H1 (cell line): ENCODE measurements at regions not wholly inside any gene's neighbourhood (a gene's known extent, or its start where the extent isn't known, plus 50 kb on each side); places are given as distances from the start of the nearest gene placed in this dataset.

ENCODE experiments used
- CTCF ChIA-PET: fragments of 300-600 bp; sonication (Branson Sonifier 250); formaldehyde crosslinking; loops from one replicate; lab custom pipeline; 2021; ENCODE audit not compliant: partially characterized antibody; lab: Charles Lee
- POLR2A ChIA-PET: fragments of 300-600 bp; sonication (Branson Sonifier 250); formaldehyde crosslinking; loops from one replicate; lab custom pipeline; 2021; ENCODE audit warnings: inconsistent platforms; ENCODE audit not compliant: partially characterized antibody; lab: Charles Lee
- DNase-seq, 2 experiments: peaks; one replicate each; pipeline versions ENCODE4 v3.0.0 to v3.0.0-alpha.2; 2010 to 2022; ENCODE audit warnings: low spot score in 2 of 2, low read depth in 1 of 2, mixed read lengths in 1 of 2
- FAIRE-seq: peaks from 2 replicates; lab custom pipeline; 2011; peaks lifted over from hg19 to GRCh38; lab: Jason Lieb, UNC
- H2AFZ ChIP-seq: 2 replicates; pipeline ENCODE4 v1.8.1; 2012; ENCODE audit warnings: low read length, inconsistent platforms
- H2AK5ac ChIP-seq: 2 replicates; pipeline ENCODE4 v1.6.1; 2013; ENCODE audit warnings: low read depth, low read length
- H2BK120ac ChIP-seq: replicated peaks from 2 replicates; pipeline ENCODE3; 2013; ENCODE audit warnings: low read depth, low read length, inconsistent platforms
- H2BK12ac ChIP-seq: 2 replicates; pipeline ENCODE4 v1.6.1; 2013; ENCODE audit warnings: low read depth, low read length
- H2BK15ac ChIP-seq: 2 replicates; pipeline ENCODE4 v1.6.1; 2013; ENCODE audit warnings: low read length
- H2BK20ac ChIP-seq: 2 replicates; pipeline ENCODE4 v1.6.1; 2013; ENCODE audit warnings: low read length
- H2BK5ac ChIP-seq: 2 replicates; pipeline ENCODE4 v1.6.1; 2013; ENCODE audit warnings: low read depth, low read length
- H3K14ac ChIP-seq: 2 replicates; pipeline ENCODE4 v1.6.1; 2013; ENCODE audit warnings: inconsistent platforms; ENCODE audit not compliant: insufficient read length
- H3K18ac ChIP-seq: 2 replicates; pipeline ENCODE4 v1.6.1; 2013; ENCODE audit warnings: low read length; ENCODE audit errors: extremely low read depth
- H3K23ac ChIP-seq: 2 replicates; pipeline ENCODE4 v1.6.1; 2013; ENCODE audit warnings: inconsistent platforms; ENCODE audit not compliant: insufficient read length
- H3K23me2 ChIP-seq: 2 replicates; pipeline ENCODE4 v1.6.1; 2013; ENCODE audit warnings: low read depth, low read length
- H3K27ac ChIP-seq: 2 replicates; pipeline ENCODE4 v1.6.1; 2011; ENCODE audit warnings: low read depth, low read length, inconsistent platforms
- H3K27me3 ChIP-seq, 4 experiments: replicated peaks in 1 of 4; 1 replicate in 1 of 4; 2 replicates in 3 of 4; pipeline versions ENCODE4 v1.6.1 to v1.8.1; 2011 to 2013; ENCODE audit warnings: low read length in 3 of 4, mild to moderate bottlenecking in 3 of 4, inconsistent platforms in 2 of 4, mixed read lengths in 2 of 4, moderate library complexity in 1 of 4; ENCODE audit not compliant: control insufficient read depth in 3 of 4, insufficient read depth in 3 of 4; ENCODE audit errors: extremely low read depth in 1 of 4
- H3K36me3 ChIP-seq, 4 experiments: 2 replicates each; pipeline versions ENCODE4 v1.6.1 to v1.8.1; 2011 to 2013; ENCODE audit warnings: mild to moderate bottlenecking in 4 of 4, low read length in 3 of 4, moderate library complexity in 2 of 4, control low read depth in 1 of 4, inconsistent platforms in 1 of 4; ENCODE audit not compliant: insufficient read depth in 4 of 4, control insufficient read depth in 2 of 4
- H3K4ac ChIP-seq: replicated peaks from 2 replicates; pipeline ENCODE3; 2013; ENCODE audit warnings: low read length, low read depth, mixed read lengths, inconsistent platforms; ENCODE audit not compliant: insufficient read length
- H3K4me1 ChIP-seq, 4 experiments: replicated peaks in 1 of 4; 1 replicate in 1 of 4; 2 replicates in 3 of 4; pipeline versions ENCODE4 v1.6.1 to v1.8.1; 2011 to 2013; ENCODE audit warnings: low read length in 3 of 4, inconsistent platforms in 2 of 4, mixed read lengths in 1 of 4; ENCODE audit not compliant: insufficient read depth in 4 of 4, control insufficient read depth in 3 of 4
- H3K4me2 ChIP-seq, 2 experiments: 2 replicates each; pipeline versions ENCODE4 v1.6.1 to v1.8.1; 2011 to 2013; ENCODE audit warnings: low read depth in 2 of 2, low read length in 2 of 2, control low read depth in 1 of 2, inconsistent platforms in 1 of 2, mild to moderate bottlenecking in 1 of 2; ENCODE audit not compliant: insufficient read depth in 1 of 2
- H3K4me3 ChIP-seq, 4 experiments: fragments of 200-600, 300-600 bp in 1 of 4; sonication (generic), shearing (Covaris generic), sonication (Bioruptor Twin) in 1 of 4; 2 replicates each; pipeline versions ENCODE4 v1.5.1 to v1.8.1; 2011 to 2016; ENCODE audit warnings: low read length in 4 of 4, low read depth in 3 of 4, control low read depth in 2 of 4, inconsistent platforms in 2 of 4, mild to moderate bottlenecking in 2 of 4, mixed read lengths in 1 of 4, moderate library complexity in 1 of 4; ENCODE audit not compliant: insufficient read depth in 2 of 4; ENCODE audit errors: extremely low read depth in 1 of 4
- H3K56ac ChIP-seq: replicated peaks from 2 replicates; pipeline ENCODE3; 2013; ENCODE audit warnings: low read depth, mild to moderate bottlenecking, mixed read lengths, low read length, inconsistent platforms; ENCODE audit not compliant: insufficient read length
- H3K79me1 ChIP-seq: 2 replicates; pipeline ENCODE4 v1.6.1; 2013; ENCODE audit warnings: low read depth, low read length, control low read depth
- H3K79me2 ChIP-seq, 2 experiments: 2 replicates each; pipeline versions ENCODE4 v1.6.1 to v1.8.1; 2012 to 2013; ENCODE audit warnings: low read length in 2 of 2, mild to moderate bottlenecking in 2 of 2, inconsistent platforms in 1 of 2; ENCODE audit not compliant: insufficient read depth in 2 of 2, control insufficient read depth in 1 of 2
- H3K9ac ChIP-seq, 4 experiments: replicated peaks in 1 of 4; 1 replicate in 1 of 4; 2 replicates in 3 of 4; pipeline versions ENCODE4 v1.6.1 to v1.8.1; 2011 to 2013; ENCODE audit warnings: low read depth in 3 of 4, low read length in 3 of 4, control low read depth in 2 of 4, mild to moderate bottlenecking in 2 of 4, moderate library complexity in 2 of 4, inconsistent platforms in 1 of 4; ENCODE audit errors: extremely low read depth in 1 of 4
- H3K9me3 ChIP-seq, 2 experiments: 2 replicates each; pipeline versions ENCODE4 v1.6.1 to v1.8.1; 2012 to 2013; ENCODE audit warnings: mild to moderate bottlenecking in 2 of 2, moderate library complexity in 2 of 2, control low read depth in 1 of 2, inconsistent platforms in 1 of 2, low read depth in 1 of 2, low read length in 1 of 2, mixed read lengths in 1 of 2; ENCODE audit not compliant: insufficient read depth in 2 of 2
- H4K20me1 ChIP-seq, 2 experiments: replicated peaks in 1 of 2; 2 replicates each; pipeline versions ENCODE3 to v1.8.1; 2011 to 2013; ENCODE audit warnings: inconsistent platforms in 2 of 2, low read length in 2 of 2, mild to moderate bottlenecking in 1 of 2; ENCODE audit not compliant: insufficient read depth in 2 of 2, control insufficient read depth in 1 of 2
- H4K5ac ChIP-seq: 2 replicates; pipeline ENCODE4 v1.6.1; 2013; ENCODE audit warnings: low read length, low read depth, mixed read lengths, inconsistent platforms; ENCODE audit not compliant: insufficient read length
- H4K8ac ChIP-seq: 2 replicates; pipeline ENCODE4 v1.8.0; 2013; ENCODE audit warnings: mild to moderate bottlenecking, moderate library complexity, low read length, inconsistent platforms; ENCODE audit not compliant: insufficient read depth; ENCODE audit errors: extremely low read depth
- H4K91ac ChIP-seq: replicated peaks from 2 replicates; pipeline ENCODE3; 2013; ENCODE audit warnings: low read length, mixed read lengths, inconsistent platforms; ENCODE audit not compliant: insufficient read length
- CREB1 ChIP-seq: IDR thresholded peaks from 2 replicates; pipeline ENCODE4 v1.6.1; 2012; ENCODE audit warnings: inconsistent platforms
- CTCF ChIP-seq, 3 experiments: IDR thresholded peaks; 1 replicate in 2 of 3; 2 replicates in 1 of 3; pipeline versions ENCODE4 v1.5.1 to v1.6.1; 2011; ENCODE audit warnings: low read length in 3 of 3, mild to moderate bottlenecking in 3 of 3, inconsistent platforms in 2 of 3, low read depth in 1 of 3, moderate library complexity in 1 of 3; ENCODE audit not compliant: insufficient read depth in 1 of 3; ENCODE audit errors: control extremely low read depth in 1 of 3
- E2F6 ChIP-seq: IDR thresholded peaks from 2 replicates; pipeline ENCODE4 v1.6.1; 2012; ENCODE audit warnings: inconsistent platforms
- EZH2 ChIP-seq: fragments of 200-600 bp; sonication (generic); IDR thresholded peaks from 2 replicates; pipeline ENCODE4 v1.7.1; 2012; ENCODE audit warnings: low read depth, mild to moderate bottlenecking, moderate library complexity, low read length, inconsistent platforms; ENCODE audit not compliant: severe bottlenecking
- GABPA ChIP-seq: IDR thresholded peaks from 2 replicates; pipeline ENCODE4 v1.6.1; 2011; ENCODE audit warnings: mild to moderate bottlenecking, low read length, moderate library complexity, borderline replicate concordance; ENCODE audit not compliant: insufficient read depth
- JUN ChIP-seq: IDR thresholded peaks from 2 replicates; pipeline ENCODE4 v1.6.1; 2011; ENCODE audit warnings: low read depth, mild to moderate bottlenecking, improper control_type of control experiment, low read length
- KDM1A ChIP-seq: fragments of 200-600, 300-600 bp; sonication (generic); IDR thresholded peaks from 2 replicates; pipeline ENCODE4 v1.7.1; 2016; ENCODE audit warnings: mild to moderate bottlenecking, low read length, borderline replicate concordance
- RBBP5 ChIP-seq: IDR thresholded peaks from 2 replicates; pipeline ENCODE4 v1.7.1; 2012; ENCODE audit warnings: low read depth, mild to moderate bottlenecking, inconsistent platforms, low read length, moderate library complexity, borderline replicate concordance
- SIX5 ChIP-seq: IDR thresholded peaks from 2 replicates; pipeline ENCODE4 v1.6.1; 2011; ENCODE audit warnings: mild to moderate bottlenecking, low read depth, low read length
- SUZ12 ChIP-seq: fragments of 200-600 bp; sonication (generic); IDR thresholded peaks from 2 replicates; pipeline ENCODE4 v1.6.1; 2012; ENCODE audit warnings: mild to moderate bottlenecking, inconsistent platforms, low read length, moderate library complexity, mixed read lengths
- TAF1 ChIP-seq: IDR thresholded peaks from 2 replicates; pipeline ENCODE4 v1.6.1; 2011; ENCODE audit warnings: mild to moderate bottlenecking, low read depth, low read length
- WGBS, 2 experiments: shearing (Covaris generic) in 1 of 2; methylation state at CpG; one replicate each; pipeline versions ENCODE4 v1.1.6 to v1.1.7; 2013 to 2015; ENCODE audit warnings: low lambda C conversion rate in 2 of 2, mixed read lengths in 2 of 2, inconsistent platforms in 1 of 2, low coverage in 1 of 2, missing lambda C conversion rate in 1 of 2; ENCODE audit not compliant: insufficient replicate concordance in 2 of 2, insufficient coverage in 1 of 2, insufficient read length in 1 of 2; ENCODE audit errors: extremely low coverage in 1 of 2, missing lambda C conversion rate in 1 of 2; 5-methylcytosine and 5-hydroxymethylcytosine counted together

GRCh38 chr10:90079819-90080218, 378.4 kb downstream of the KIF20B start:
- peaks cover 0 to 38% (median 11%) of the 10 kb centered on the region in 4 experiments; a peak in 5 of 8 replicates for H3K36me3 ChIP-seq
- H3K79me2 ChIP-seq = no peaks in the 10 kb centered on the region
- H4K8ac ChIP-seq = no peak overlapping the region
- H3K27ac ChIP-seq = no peak overlapping the region
- FAIRE-seq (no peak), DNase-seq (no peak)
- CTCF ChIA-PET = interaction anchor here (1.5 kb wide), 1 partner anchor 18 kb away, joined by 4 read pairs; no protein-coding TSS in a partner anchor
- no peak overlapping the region for H2AK5ac ChIP-seq
- no peaks in the 10 kb centered on the region for H3K4me1 ChIP-seq
- H4K91ac ChIP-seq = no peak overlapping the region
- no peak overlapping the region for H2BK5ac ChIP-seq
- no peak overlapping the region for H3K4me2 ChIP-seq
- H2AFZ ChIP-seq = no peak overlapping the region
- H3K4ac ChIP-seq = no peak overlapping the region
- H3K23me2 ChIP-seq = no peaks in the 10 kb centered on the region; the same call in 1 of the 2 replicates
- TF ChIP-seq RBBP5 (no peak), SIX5 (no peak), KDM1A (no peak), EZH2 (no peak), TAF1 (no peak), CREB1 (no peak), E2F6 (no peak), CTCF (IDR thresholded peaks at IDR 0.05; ENCODE audit: control extremely low read depth in 1 of 3, insufficient read depth in 1 of 3, low read depth in 1 of 3, low read length in 3 of 3) (no peak), JUN (no peak), SUZ12 (no peak), GABPA (no peak)
- H3K9me3 ChIP-seq = peaks cover 35 to 49% of the 10 kb centered on the region in 2 experiments
- no peaks in the 10 kb centered on the region for H3K79me1 ChIP-seq
- no peak overlapping the region for H4K5ac ChIP-seq
- H3K23ac ChIP-seq = no peak overlapping the region
- no peak overlapping the region for H3K18ac ChIP-seq
- H3K9ac ChIP-seq = no peak overlapping the region
- 86% methylated on average over 2 of the region's 2 CpGs; no CpG with 5 or more reads in 1 of the 2 experiments for WGBS, 2 experiments
- H2BK120ac ChIP-seq = no peak overlapping the region
- no peak overlapping the region for H2BK20ac ChIP-seq
- no peak overlapping the region for H3K56ac ChIP-seq
- H3K27me3 ChIP-seq = no peaks in the 10 kb centered on the region
- H3K4me3 ChIP-seq = no peak overlapping the region
- no peak overlapping the region for H2BK15ac ChIP-seq
- no peaks in the 10 kb centered on the region for H4K20me1 ChIP-seq
- H2BK12ac ChIP-seq = no peak overlapping the region
- POLR2A ChIA-PET = interaction anchor here (0.6 to 1.2 kb wide), 2 partner anchors 68 to 379 kb away, joined by 3 to 4 read pairs; partner anchors contain the start of gene KIF20B
- H3K14ac ChIP-seq = no peak overlapping the region
